HS-5 (cell line): ENCODE measurements at regions not wholly inside any gene's neighbourhood (a gene's known extent, or its start where the extent isn't known, plus 50 kb on each side); places are given as distances from the start of the nearest gene placed in this dataset.
A peak's percentile ranks its signal among the peaks of the same experiment; 100 is the strongest.

Source experiments
- DNase-seq: peaks from one replicate; pipeline ENCODE4 v3.0.0-alpha.2; 2012; ENCODE audit warnings: low read depth

DNA sequence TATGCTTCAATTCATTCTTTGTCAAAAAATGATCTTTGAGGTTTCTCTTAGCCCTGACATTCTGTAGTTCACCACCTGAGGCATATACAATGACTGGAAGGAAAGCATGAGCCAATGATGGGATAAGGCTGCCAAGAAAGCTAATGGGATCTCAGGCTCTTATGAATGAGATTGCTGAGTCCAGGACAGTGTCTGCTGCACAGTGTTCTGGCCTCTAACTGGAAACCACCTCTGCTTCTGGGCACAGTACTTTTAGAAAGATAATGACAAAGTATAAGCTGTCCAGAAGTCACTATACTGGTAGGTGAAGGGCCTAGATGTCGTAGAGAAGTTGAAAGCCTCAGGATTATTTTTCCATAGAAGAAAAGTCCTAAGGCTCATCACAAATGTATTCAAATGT, 69.1 kb upstream of the PAPPA start:
- no peak for DNase-seq

DNA sequence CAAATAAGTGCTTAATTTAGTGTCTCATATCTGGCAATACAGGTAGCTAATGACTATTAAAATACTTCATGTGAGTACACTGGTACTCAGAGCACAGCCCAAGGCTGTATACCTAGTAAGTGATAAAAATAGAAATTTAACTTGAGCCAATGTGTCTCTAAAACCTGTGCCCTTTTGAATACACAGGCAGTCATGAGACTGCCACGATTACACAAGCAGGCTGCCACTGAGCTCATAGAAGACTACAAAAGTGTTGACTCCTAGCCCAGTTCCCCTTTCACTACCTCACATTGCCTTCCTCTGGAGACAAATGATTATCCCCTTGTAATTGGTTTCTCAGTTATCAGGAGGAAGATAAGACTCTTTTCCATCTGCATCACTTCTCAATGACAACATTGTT, 66.3 kb upstream of the PAPPA start:
- DNase-seq = no peak

DNA sequence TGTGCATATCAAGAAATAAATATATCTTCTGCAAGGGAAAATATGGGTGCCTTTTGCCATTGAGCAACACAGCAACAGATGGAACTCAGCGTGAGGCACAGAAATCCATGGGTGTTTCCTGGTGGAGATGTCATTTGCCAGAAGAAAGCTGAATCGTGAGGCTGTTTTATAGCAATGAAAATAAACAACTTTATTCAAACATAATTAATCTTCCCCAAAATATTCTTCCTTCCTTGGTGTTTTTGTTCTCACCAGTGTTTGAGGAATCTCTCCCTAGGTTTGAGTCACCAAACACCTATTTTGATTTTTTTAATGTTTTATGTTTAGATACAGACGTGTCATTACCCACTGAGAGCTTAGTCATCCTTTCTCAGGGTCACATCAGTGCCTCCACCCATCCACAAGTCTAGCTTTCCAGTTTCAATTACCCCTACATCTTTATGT, 65.8 kb upstream of the PAPPA start:
- DNase-seq = peak; percentile 31

DNA sequence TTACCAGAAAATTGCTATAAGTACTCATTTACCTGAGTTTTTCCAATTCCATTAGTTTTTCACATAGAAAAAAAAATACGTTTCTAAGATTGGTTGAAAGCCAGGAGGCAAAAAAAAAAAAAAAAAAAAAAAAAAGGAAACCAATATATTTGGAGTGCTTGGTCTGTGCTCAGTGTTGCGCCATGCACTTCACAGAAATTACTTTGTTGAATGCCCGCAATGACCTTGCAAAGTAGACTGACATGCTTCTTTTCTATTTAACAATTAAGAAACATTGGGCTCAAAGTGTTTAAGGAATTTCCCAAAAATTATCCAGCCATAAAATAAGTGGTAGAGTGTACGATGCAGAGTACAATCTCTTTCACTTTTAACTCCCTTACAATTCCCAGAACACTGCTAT, 65.2 kb upstream of the PAPPA start:
- no peak for DNase-seq

DNA sequence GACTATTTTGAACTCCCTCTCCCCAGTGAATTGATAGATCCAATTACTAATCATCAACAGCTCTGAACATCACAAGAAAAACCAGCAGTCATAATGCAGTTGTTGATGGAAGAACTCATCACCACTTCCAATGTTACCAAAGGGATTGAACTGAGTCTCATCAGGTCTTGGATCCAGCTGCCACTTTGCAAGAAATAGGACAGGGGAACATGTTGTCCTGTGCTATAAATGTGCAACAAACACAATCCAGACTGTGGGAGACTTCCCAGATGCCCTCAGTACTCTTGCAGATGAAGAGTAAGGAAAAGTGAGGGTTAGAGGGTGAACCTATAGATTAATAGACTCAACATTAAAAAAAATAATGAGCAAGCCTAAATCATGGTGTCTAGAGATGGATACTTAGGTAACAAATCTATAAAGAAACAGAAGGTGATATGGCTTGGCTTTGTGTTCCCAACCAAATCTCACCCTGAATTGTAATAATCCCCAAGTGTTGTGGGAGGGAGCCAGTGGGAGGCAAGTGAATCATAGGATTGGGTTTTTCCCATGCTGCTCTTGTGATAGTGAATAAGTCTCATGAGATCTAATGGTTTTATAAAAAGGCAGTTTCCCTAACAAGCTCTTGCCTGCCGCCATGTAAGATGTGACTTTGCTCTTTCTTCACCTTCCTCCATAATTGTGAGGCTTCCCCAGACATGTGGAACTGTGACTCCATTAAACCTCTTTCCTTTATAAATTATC, 63.4 kb upstream of the PAPPA start:
- no peak for DNase-seq

DNA sequence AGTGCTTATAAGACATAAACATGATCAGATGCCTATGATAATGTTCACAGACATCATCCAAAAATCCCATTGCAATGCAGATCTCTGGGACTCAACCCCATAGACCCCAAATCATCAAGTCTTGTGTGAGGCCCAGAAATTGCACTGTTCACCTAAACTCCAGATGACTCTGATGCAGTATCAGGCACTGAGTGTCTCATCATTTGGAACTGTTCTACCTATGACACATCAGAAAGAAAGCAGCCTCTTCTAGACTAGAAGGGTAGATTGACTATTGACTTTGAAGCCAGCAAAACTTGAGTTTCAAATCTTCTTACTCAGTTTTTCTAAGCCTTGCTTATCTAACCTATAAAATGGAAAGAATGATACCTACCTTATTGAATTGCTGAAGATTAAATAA, 58.7 kb upstream of the PAPPA start:
- DNase-seq = no peak

DNA sequence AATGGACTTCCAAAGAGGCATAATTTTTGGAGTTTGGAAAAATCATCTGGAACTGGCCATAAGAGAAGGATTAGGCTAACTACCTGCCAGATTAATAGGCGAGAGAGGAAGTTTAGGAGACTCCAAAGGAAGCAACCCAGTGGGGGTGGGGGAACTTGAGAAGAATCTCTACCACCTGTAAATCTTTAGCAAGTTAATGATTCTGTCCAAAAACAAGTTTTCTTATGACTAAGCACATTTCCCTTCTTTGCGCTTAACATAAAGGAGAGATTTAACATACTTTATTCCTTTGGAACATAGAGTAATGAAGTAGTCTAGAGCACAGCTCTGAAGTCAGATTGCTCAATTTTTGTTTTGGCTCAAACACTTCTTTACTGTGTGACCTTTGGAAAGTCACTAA, 58.2 kb upstream of the PAPPA start:
- no peak for DNase-seq

DNA sequence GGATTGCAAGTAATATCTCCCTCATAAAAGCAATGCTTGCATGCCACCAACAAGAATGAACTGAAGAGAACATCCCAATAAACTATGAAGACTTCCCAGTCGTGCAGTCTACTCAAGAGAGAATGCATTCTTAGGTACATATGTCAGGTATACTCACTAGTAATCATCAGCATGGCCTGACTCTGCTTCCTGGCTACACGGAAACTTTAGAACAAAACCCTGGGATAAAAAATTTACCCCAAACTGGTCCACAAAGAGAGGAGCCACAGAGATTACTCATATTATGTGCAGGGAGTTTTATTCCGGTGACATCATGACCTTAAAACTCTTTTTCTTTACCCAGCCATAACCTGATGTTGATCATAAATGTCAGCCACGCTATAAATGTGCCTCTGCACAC, 57.5 kb upstream of the PAPPA start:
- DNase-seq = no peak

DNA sequence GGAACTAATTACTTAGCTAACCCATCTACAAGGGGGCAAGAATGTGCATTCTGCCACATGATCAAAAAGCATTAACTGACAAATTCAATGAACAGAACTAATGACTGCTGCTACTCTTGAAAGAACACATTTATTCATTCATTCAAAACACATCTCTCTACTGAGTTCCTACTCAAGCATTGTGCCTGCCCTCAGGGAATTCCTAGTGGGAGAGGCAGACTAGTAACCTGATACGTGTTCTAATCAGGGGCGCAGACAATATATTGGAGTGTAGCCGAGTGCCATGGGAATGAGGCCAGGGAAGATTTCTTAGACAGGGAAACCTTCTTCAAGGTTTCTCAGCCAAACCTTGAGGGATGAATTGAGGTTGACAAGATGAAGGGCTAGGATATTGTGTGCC, 56.7 kb upstream of the PAPPA start:
- DNase-seq = no peak

DNA sequence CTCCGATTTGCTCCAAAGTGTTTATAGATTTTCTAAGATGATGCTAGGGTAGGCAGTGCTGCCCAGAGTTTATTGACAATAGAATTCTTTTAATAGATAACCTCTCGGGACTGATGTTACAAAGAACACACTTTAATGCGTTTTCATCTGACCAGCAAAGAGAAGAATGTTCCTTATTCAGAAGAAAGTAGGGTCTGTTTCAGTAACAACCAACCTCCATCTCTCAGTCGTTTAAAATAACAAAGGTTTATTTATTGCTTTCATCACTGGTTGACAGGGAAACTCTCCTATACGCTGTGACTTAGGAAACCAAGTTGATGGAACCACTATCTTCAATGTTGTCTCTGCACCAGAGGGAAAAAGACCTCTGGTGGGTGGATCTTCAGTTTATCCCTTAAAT, 55.1 kb upstream of the PAPPA start:
- no peak for DNase-seq

DNA sequence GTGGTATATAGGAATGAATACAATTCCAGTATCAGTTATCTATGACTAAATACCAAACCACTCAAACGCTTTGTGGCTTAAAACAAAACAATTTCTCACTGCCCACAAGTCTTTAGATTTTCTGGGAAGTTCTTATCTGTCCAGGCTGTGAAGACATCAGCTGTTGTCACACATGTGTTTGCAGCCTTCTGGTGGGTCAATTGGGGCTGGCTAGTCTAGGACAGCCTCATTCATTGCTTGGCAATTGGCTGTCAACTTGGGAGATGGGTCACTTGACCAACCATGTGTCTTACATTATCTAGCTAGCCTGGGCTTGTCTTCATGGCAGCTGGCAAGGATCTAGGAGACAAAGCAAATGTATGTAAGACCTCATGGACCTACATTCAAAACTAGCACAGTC, 53.8 kb upstream of the PAPPA start:
- DNase-seq = no peak

DNA sequence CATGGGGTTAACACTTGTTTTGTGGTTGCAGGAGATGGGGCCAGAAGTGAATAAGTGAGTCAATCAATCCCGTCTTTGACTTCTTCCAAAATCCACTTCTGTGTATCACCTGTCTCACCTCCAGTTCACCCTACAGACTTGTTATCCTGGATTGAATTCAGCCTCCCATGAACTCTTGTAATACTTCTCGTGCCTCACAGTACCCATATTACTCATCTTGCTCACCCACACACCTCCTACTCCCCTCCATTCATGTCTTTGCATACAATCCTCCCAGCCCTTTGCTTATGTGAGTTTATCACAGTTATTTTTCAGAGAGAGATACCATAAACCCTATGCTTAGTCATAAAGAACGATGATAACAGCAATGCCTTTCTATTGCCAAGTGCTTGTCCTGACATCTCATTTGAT, 52.9 kb upstream of the PAPPA start:
- DNase-seq = no peak

DNA sequence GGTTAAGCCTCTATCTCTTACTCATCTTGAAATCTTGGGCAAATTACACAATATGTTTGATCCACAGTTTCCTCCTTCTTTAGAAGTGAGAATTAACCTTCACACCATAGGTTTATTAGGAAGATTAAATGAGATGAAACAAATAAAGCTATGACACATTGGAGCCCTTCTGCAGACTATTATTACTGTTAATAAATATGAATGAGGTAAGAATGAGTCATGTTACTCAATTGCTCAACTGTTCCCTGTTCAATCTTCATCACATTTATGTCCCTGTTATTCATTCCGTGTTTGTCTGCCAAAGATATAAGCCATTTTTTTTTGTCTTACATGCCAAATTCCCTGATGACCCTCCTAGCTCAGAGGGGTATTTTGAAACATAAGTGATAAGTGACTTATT, 52.1 kb upstream of the PAPPA start:
- DNase-seq = no peak

DNA sequence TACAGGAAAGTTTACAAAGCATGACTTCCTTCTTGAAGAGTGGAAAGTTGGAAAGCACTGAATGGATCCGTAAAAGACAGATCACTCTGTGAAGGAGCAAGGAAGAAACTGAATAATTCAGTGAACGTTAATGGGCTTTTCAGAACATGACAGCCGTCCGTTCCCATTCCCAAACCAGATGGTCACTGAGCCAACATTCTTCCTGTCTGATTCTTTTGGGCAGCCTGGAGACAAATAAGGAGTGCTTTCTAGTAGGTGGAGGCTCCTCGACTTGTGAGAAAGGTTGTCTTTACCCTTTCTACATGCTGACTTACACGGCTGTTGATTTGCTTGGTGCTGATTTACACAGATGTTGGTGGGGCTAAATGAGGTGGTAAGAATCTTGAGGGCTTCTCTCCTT, 51.0 kb upstream of the PAPPA start:
- no peak for DNase-seq
